ENCODE measurements at regions not wholly inside any gene's neighbourhood (a gene's known extent, or its start where the extent isn't known, plus 50 kb on each side); places are given as distances from the start of the nearest gene placed in this dataset.

DNA sequence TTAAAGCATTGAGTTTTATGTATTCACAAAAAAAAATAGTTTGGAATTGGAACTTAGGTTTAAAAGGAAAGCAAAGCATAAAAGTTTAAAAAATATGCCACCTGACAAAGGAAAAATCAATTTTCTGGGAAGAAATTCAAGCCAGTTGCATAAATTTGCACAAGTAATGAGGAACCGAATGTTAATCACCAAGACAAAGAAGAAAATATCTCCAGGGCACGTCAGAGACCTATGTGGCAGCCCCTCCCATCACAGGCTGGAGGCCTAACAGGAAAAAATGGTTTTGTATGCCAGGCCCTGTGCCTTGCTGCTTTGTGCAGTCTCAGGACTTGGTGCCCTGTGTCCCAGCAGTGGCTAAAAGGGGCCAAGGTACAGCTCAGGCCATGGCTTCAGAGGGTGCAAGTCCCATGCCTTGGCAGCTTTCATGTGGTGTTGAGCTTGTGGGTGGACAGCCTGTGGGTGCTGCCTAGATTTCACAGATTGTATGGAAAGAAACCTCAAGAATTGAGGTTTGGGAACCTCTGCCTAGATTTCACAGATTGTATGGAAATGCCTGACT is 767.2 kb upstream of the SLC10A2 start:
- TF ChIP-seq, protein P1, sequence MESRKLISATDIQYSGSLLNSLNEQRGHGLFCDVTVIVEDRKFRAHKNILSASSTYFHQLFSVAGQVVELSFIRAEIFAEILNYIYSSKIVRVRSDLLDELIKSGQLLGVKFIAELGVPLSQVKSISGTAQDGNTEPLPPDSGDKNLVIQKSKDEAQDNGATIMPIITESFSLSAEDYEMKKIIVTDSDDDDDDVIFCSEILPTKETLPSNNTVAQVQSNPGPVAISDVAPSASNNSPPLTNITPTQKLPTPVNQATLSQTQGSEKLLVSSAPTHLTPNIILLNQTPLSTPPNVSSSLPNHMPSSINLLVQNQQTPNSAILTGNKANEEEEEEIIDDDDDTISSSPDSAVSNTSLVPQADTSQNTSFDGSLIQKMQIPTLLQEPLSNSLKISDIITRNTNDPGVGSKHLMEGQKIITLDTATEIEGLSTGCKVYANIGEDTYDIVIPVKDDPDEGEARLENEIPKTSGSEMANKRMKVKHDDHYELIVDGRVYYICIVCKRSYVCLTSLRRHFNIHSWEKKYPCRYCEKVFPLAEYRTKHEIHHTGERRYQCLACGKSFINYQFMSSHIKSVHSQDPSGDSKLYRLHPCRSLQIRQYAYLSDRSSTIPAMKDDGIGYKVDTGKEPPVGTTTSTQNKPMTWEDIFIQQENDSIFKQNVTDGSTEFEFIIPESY (IDR thresholded peaks at IDR 0.05; ENCODE audit: extremely low read depth, insufficient replicate concordance, low read length): no peak
- TF ChIP-seq, protein P2, sequence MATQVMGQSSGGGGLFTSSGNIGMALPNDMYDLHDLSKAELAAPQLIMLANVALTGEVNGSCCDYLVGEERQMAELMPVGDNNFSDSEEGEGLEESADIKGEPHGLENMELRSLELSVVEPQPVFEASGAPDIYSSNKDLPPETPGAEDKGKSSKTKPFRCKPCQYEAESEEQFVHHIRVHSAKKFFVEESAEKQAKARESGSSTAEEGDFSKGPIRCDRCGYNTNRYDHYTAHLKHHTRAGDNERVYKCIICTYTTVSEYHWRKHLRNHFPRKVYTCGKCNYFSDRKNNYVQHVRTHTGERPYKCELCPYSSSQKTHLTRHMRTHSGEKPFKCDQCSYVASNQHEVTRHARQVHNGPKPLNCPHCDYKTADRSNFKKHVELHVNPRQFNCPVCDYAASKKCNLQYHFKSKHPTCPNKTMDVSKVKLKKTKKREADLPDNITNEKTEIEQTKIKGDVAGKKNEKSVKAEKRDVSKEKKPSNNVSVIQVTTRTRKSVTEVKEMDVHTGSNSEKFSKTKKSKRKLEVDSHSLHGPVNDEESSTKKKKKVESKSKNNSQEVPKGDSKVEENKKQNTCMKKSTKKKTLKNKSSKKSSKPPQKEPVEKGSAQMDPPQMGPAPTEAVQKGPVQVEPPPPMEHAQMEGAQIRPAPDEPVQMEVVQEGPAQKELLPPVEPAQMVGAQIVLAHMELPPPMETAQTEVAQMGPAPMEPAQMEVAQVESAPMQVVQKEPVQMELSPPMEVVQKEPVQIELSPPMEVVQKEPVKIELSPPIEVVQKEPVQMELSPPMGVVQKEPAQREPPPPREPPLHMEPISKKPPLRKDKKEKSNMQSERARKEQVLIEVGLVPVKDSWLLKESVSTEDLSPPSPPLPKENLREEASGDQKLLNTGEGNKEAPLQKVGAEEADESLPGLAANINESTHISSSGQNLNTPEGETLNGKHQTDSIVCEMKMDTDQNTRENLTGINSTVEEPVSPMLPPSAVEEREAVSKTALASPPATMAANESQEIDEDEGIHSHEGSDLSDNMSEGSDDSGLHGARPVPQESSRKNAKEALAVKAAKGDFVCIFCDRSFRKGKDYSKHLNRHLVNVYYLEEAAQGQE (IDR thresholded peaks at IDR 0.05; ENCODE audit: low read depth): no peak
- TF ChIP-seq, protein P3, sequence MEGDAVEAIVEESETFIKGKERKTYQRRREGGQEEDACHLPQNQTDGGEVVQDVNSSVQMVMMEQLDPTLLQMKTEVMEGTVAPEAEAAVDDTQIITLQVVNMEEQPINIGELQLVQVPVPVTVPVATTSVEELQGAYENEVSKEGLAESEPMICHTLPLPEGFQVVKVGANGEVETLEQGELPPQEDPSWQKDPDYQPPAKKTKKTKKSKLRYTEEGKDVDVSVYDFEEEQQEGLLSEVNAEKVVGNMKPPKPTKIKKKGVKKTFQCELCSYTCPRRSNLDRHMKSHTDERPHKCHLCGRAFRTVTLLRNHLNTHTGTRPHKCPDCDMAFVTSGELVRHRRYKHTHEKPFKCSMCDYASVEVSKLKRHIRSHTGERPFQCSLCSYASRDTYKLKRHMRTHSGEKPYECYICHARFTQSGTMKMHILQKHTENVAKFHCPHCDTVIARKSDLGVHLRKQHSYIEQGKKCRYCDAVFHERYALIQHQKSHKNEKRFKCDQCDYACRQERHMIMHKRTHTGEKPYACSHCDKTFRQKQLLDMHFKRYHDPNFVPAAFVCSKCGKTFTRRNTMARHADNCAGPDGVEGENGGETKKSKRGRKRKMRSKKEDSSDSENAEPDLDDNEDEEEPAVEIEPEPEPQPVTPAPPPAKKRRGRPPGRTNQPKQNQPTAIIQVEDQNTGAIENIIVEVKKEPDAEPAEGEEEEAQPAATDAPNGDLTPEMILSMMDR (IDR thresholded peaks at IDR 0.05 in 2 of 3, conservative IDR thresholded peaks at IDR 0.05 in 1 of 3; ENCODE audit: borderline replicate concordance in 1 of 3, insufficient read depth in 1 of 3, low read depth in 2 of 3, low read length in 2 of 3): no peak
- TF ChIP-seq POLR2A (IDR thresholded peaks at IDR 0.05; ENCODE audit: borderline replicate concordance, extremely low read depth, insufficient read depth, insufficient read length) (no peak), FOSL1 (IDR thresholded peaks at IDR 0.05; ENCODE audit: low read depth) (no peak), ZNF274 (IDR thresholded peaks at IDR 0.05; ENCODE audit: low read depth, low read length) (no peak), EGR1 (IDR thresholded peaks at IDR 0.05; ENCODE audit: low read depth) (no peak), POLR2AphosphoS5 (IDR thresholded peaks at IDR 0.05; ENCODE audit: low read depth, low read length) (no peak), RAD21 (IDR thresholded peaks at IDR 0.05; ENCODE audit: low read depth) (no peak), SIN3A (IDR thresholded peaks at IDR 0.05; ENCODE audit: low read depth) (no peak), SRF (IDR thresholded peaks at IDR 0.05; ENCODE audit: low read depth) (no peak), EZH2 (IDR thresholded peaks at IDR 0.05) (no peak)

Data from HCT116 (cell line).